GM12891 (cell line): ENCODE measurements at regions not wholly inside any gene's neighbourhood (a gene's known extent, or its start where the extent isn't known, plus 50 kb on each side); places are given as distances from the start of the nearest gene placed in this dataset.

Experiments used
- DNase-seq: peaks from one replicate; pipeline ENCODE4 v3.0.0; 2011; ENCODE audit warnings: low spot score; ENCODE audit not compliant: insufficient read length
- FAIRE-seq: peaks from 2 replicates; lab custom pipeline; 2011; peaks lifted over from hg19 to GRCh38; lab: Jason Lieb, UNC
- PAX5 ChIP-seq: IDR thresholded peaks from 2 replicates; pipeline ENCODE4 v1.6.1; 2011; ENCODE audit warnings: low read length, moderate library complexity, mild to moderate bottlenecking; ENCODE audit not compliant: insufficient read depth, severe bottlenecking
- POLR2A ChIP-seq: IDR thresholded peaks from 2 replicates; pipeline ENCODE4 v1.6.1; 2011; ENCODE audit warnings: low read depth, low read length, control low read depth
- POLR2AphosphoS5 ChIP-seq: IDR thresholded peaks from 2 replicates; pipeline ENCODE4 v1.6.1; 2011; ENCODE audit warnings: low read depth, low read length, control low read depth
- POU2F2 ChIP-seq: IDR thresholded peaks from 2 replicates; pipeline ENCODE4 v1.6.1; 2011; ENCODE audit warnings: low read depth, mild to moderate bottlenecking, control low read depth, low read length, moderate library complexity
- SPI1 ChIP-seq: IDR thresholded peaks from 2 replicates; pipeline ENCODE4 v1.6.1; 2011; ENCODE audit warnings: low read depth, low read length, control low read depth
- TAF1 ChIP-seq: IDR thresholded peaks from 2 replicates; pipeline ENCODE4 v1.6.1; 2011; ENCODE audit warnings: low read depth, low read length, control low read depth

GRCh38 chr11:38593649-38594048 lies 1995.6 kb upstream of the RAG2 start:
- no peak for TF ChIP-seq SPI1
- no peak for TF ChIP-seq PAX5
- no peak for TF ChIP-seq POLR2AphosphoS5
- TF ChIP-seq POU2F2 = no peak
- no peak for TF ChIP-seq POLR2A
- TF ChIP-seq TAF1 = no peak
- FAIRE-seq = no peak
- no peak for DNase-seq

- FAIRE-seq = no peak
- TF ChIP-seq POU2F2 = no peak
- DNase-seq = no peak
Observed at GRCh38 chr11:38582756-38583155, 1984.7 kb upstream of the RAG2 start.

- DNase-seq (no peak), FAIRE-seq (no peak)
- TF ChIP-seq POLR2A (no peak), POU2F2 (no peak), TAF1 (no peak), SPI1 (no peak), POLR2AphosphoS5 (no peak), PAX5 (no peak)
Observed at GRCh38 chr11:38582151-38582550, 1984.1 kb upstream of the RAG2 start.

- FAIRE-seq (no peak), DNase-seq (no peak)
- TF ChIP-seq SPI1 (no peak), TAF1 (no peak), POLR2AphosphoS5 (no peak), POLR2A (no peak), PAX5 (no peak), POU2F2 (no peak)
Observed at GRCh38 chr11:38577769-38578168, 1979.7 kb upstream of the RAG2 start.

GRCh38 chr11:38562562-38562961 lies 1964.5 kb upstream of the RAG2 start:
- no peak for DNase-seq
- no peak for FAIRE-seq
- TF ChIP-seq PAX5 (no peak), POU2F2 (no peak), POLR2A (no peak), SPI1 (no peak), TAF1 (no peak), POLR2AphosphoS5 (no peak)

GRCh38 chr11:38553148-38553547 lies 1955.1 kb upstream of the RAG2 start:
- no peak for TF ChIP-seq SPI1
- no peak for TF ChIP-seq POU2F2
- TF ChIP-seq PAX5 = no peak
- TF ChIP-seq POLR2AphosphoS5 = no peak
- TF ChIP-seq POLR2A = no peak
- no peak for TF ChIP-seq TAF1
- FAIRE-seq (no peak), DNase-seq (no peak)

GRCh38 chr11:38547462-38547861 lies 1949.4 kb upstream of the RAG2 start:
- TF ChIP-seq POLR2AphosphoS5 (no peak), POU2F2 (no peak), TAF1 (no peak), PAX5 (no peak), POLR2A (no peak), SPI1 (no peak)
- FAIRE-seq = no peak
- no peak for DNase-seq

- no peak for DNase-seq
- no peak for FAIRE-seq
- TF ChIP-seq SPI1 (no peak), POU2F2 (no peak), TAF1 (no peak), POLR2AphosphoS5 (no peak)
Observed at GRCh38 chr11:38543986-38544385, 1946.0 kb upstream of the RAG2 start.

- no peak for TF ChIP-seq SPI1
- no peak for TF ChIP-seq POU2F2
- no peak for TF ChIP-seq TAF1
- no peak for TF ChIP-seq POLR2A
- TF ChIP-seq PAX5 = no peak
- TF ChIP-seq POLR2AphosphoS5 = no peak
- DNase-seq = no peak
- no peak for FAIRE-seq
Observed at GRCh38 chr11:38543311-38543710, 1945.3 kb upstream of the RAG2 start.

GRCh38 chr11:38538866-38539680 lies 1941.0 kb upstream of the RAG2 start:
- no peak for TF ChIP-seq POLR2A
- TF ChIP-seq POLR2AphosphoS5 = no peak
- TF ChIP-seq TAF1 = no peak
- no peak for TF ChIP-seq POU2F2
- no peak for TF ChIP-seq SPI1
- TF ChIP-seq PAX5 = no peak
- DNase-seq (no peak), FAIRE-seq (no peak)

GRCh38 chr11:38530226-38530625 lies 1932.2 kb upstream of the RAG2 start:
- no peak for FAIRE-seq
- DNase-seq = no peak
- TF ChIP-seq POU2F2 (no peak), SPI1 (no peak), POLR2AphosphoS5 (no peak), TAF1 (no peak), POLR2A (no peak), PAX5 (no peak)
